ENCODE measurements at regions not wholly inside any gene's neighbourhood (a gene's known extent, or its start where the extent isn't known, plus 50 kb on each side); places are given as distances from the start of the nearest gene placed in this dataset.
A peak's percentile ranks its signal among the peaks of the same experiment; 100 is the strongest.
"Not testable (repeated sequence)": the region's sequence is repeated elsewhere in the genome, so short reads cannot be mapped to it uniquely, and the experiment has no call there.

DNA sequence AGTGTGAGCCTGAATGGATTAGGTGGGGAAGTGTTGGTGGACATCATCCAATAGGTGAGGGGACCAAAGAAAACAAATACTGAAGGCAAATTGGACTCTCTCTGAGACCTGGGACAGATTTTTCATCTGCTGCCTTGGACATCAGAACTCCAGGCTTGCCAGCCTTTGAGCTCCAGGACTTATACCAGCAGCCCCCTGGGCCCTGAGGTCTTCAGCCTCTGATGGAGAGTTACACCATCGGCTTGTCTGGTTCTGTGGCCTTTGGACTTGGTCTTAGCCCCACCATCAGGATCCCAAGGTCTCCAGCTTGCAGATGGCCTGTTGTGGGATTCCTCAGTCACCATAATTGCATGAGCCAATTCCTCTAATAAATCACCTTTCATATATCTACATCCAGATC, 80.8 kb upstream of the SLC8A3 start:
- no peak for DNase-seq

DNA sequence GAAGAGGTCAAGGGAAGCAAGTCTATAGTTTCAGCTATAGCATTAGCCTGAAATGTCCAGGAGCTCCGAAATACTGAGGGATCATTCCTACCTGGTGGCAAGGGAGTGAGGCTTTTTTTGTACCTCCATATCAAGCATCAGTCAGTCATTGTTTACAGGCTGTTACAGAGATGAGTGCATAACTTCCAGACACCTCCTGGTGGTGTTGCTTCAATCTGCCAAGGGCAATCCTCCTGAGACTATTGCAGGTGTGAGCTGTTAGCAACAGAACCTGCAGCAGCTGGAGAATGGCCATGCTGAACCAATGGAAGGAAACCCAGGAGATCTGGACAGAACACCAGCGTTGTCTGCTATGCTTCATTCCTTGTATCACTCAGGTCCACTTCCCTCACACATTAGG, 80.0 kb upstream of the SLC8A3 start:
- no peak for DNase-seq

- no peak for DNase-seq
Measured at GRCh38 chr14:70266157-70266556, 77.4 kb upstream of the SLC8A3 start.

GRCh38 chr14:70265422-70265821, 76.7 kb upstream of the SLC8A3 start:
- DNase-seq, result no peak

DNA sequence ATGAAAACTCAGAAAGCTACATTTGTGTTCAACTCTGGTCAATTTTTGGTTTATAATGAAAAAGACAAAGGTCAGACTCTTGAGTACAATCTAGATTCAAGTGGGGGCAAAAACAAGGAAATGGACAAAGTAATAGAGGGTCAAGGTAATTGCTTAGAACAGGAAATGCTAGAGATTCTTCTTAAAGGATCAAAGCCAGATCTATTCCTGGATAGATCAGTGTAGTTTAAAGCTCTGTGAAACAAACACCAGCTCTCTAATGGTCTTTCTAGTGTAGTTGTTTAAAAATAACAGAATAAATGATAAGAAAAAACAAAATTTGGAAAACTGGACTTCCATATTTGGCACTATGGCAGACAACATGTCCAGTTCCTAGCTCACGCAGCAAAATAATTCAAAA, 70.7 kb upstream of the SLC8A3 start:
- DNase-seq, result no peak

- DNase-seq, result no peak
Measured at GRCh38 chr14:70257526-70257925, 68.8 kb upstream of the SLC8A3 start.

DNA sequence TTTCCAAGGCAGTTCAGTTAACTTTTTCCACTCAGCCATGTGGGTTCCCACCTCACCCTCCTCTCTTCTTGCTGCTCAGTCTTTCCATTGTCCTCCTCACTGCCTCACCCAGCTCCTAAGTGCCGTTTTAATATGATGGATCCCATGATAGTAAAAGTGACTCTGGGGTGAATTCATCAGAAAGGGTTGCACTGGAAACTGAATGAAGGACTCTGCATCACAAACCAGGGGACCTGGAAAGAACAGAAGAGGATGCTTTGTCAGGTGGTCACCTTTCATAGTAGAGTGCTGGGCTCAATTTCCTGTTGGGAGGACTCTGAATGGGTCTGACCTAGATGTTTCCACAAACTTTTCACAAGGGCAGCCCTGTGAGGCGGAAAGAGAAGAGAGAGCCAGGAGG, 67.8 kb upstream of the SLC8A3 start:
- no peak for DNase-seq

DNA sequence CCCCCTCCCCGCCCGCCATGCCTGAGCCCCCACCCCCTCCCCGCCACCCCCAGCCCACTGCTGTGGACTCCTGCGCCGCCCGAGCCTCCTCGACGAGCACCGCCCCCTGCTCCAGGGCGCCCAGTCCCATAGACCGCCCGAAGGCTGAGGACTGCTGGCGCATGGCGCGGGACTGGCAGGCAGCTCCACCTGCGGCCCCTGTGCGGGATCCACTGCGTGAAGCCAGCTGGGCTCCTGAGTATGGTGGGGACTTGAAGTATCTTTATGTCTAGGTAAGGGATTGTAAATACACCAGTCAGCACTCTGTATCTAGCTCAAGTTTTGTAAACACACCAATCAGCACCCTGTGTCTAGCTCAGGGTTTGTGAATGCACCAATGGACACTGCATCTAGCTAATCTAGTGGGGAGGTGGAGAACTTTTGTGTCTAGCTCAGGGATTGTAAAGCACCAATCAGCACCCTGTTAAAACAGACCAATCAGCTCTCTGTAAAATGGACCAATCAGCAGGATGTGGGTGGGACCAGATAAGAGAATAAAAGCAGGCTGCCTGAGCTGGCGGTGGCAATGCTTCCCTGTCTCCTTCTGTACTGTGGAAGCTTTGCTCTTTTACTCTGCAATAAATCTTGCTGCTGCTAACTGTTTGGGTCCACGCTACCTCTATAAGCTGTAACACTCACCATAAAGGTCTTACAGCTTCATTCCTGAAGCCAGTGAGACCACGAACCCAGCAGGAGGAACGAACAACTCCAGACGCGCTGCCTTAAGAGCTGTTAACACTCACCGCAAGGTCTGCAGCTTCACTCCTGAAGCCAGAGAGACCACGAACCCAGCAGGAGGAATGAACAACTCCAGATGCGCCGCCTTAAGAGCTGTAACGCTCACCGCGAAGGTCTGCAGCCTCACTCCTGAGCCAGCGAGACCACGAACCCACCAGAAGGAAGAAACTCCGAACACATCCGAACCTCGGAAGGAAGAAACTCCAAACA, 66.6 kb upstream of the SLC8A3 start:
- DNase-seq, result peak; percentile 26

- peak; percentile 18 for DNase-seq
Measured at GRCh38 chr14:70254476-70254961, 65.8 kb upstream of the SLC8A3 start.

GRCh38 chr14:70253547-70253946, 64.8 kb upstream of the SLC8A3 start:
- DNase-seq, result not testable (repeated sequence)

- no peak for DNase-seq
Measured at GRCh38 chr14:70245026-70245425, 56.3 kb upstream of the SLC8A3 start.

GRCh38 chr14:70239802-70240201, 51.1 kb upstream of the SLC8A3 start:
- DNase-seq, result no peak

GRCh38 chr14:70238635-70239034, 49.9 kb upstream of the SLC8A3 start:
- DNase-seq, result not testable (repeated sequence)

All from activated T-cell treated with anti-CD3 and anti-CD28 coated beads, Interleukin-2, amount 50 U/mL, for 1 hour (primary cell).